ENCODE measurements at regions not wholly inside any gene's neighbourhood (a gene's known extent, or its start where the extent isn't known, plus 50 kb on each side); places are given as distances from the start of the nearest gene placed in this dataset.
"Not testable (repeated sequence)": the region's sequence is repeated elsewhere in the genome, so short reads cannot be mapped to it uniquely, and the experiment has no call there.

DNA sequence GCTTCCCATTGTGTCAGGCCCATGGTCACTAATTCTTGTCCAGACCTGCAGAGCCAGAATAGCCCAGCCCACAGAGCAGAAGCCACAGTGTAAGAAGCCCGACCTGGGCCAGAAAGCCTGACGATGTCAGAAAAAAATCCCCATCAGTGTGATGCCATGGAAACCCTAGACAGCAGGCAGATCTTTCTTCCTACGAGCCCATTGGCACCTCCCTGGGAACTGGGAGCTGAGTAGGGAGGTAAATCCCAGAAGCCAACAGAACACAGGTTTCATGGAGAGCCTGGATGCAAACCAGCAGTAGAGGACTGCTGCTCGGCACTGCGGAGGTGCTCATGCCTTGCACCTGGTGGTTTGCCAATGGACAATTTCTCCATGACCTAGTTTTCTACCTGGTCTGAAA, 82.2 kb upstream of the SLC22A16 start:
- no peak for DNase-seq

DNA sequence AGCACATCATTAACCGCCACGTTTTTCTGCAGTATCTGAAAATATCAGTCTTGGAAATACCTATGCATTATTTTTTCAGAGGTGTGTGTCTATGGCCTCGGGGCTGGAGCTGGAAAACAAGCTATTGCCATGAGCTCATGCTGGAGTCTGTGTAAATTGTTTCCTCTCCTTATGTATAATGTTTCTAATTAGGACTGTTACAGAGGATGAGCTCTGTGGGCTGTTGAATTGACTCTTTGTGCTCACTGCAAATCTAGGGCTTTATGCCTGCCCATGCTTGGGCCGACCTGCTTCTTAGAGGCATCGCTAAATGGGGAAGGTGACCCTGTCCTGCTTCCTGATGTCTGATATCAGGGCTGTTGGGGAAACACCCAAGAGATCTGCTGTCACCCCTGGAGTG, 80.8 kb upstream of the SLC22A16 start:
- DNase-seq: no peak

DNA sequence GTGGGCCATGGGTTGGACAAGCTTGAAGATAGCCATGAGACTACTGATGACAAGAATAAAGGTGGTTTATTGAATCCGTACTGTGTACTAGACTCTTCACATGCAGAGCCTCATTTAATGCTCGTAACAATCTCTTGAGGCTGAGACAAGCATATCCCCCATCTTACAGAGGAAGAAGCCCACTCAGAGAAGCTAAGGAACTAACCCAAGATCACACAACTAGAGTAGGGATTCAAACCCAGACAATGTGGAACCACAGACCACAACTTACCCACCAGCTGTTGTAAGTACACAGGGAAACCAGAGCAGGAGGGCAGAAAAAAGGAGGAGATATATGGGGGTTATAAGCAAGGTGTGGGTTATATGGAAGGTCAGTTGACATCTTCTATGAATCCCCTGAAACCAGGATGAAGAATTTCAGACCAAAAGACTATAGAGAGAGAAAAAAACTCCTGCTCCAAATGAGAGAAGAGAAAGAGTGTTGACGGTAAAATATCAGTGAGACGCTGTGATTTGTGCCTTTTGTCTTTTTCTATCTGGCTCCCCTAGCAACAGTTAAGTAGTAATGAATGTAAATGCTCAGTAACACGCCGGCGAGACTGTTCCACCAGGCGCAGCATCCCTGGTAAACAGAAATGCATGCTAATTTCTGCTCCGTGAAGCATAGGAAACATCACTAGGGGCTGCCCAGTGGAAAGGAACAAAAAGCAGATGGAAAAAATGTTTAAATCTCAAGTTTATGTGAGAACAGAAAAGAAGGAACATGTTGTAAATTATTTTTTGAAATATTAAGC, 80.1 kb upstream of the SLC22A16 start:
- DNase-seq: no peak

DNA sequence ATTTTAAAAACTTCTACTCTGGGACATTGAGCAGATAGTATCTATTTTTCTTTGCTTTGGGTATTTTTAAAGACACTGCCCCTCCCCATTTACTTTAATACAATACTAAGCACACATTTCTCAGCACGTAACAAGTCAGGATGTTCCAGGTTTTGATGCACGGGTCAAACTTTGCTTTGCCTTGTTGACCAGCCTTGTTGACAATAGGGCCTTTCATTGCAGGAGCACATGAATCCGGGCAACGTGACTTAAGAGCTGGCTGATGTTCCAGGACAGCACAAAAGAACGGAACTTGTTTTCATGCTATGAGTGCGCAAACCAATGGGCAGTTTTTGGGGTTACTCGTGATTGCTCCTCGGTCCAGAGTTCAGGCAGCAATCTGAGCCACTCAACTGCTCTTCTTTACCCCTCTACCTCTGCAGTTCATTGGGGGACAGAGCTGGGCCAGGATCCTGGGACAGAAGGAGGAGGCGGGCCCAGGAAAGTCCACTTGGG, 78.6 kb upstream of the SLC22A16 start:
- no peak for DNase-seq

DNA sequence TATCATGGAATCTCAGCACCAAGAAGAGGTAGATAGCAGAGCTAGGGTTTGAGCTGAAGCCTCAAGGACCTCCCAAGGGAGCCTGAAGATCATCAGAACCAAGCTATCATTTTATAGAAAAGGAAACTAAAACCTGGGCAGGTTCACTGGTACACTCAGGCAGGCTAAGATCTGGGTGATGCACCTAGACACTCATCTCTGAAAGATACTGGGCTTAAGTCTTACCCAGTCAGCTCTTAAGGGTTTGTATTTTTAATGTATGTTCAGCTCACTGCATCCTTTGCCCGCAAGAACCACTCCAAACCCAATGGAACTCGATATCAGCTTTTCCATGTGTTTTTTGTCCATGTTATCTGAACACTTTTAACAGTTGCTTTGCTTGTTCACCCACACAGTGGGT, 78.0 kb upstream of the SLC22A16 start:
- no peak for DNase-seq

DNA sequence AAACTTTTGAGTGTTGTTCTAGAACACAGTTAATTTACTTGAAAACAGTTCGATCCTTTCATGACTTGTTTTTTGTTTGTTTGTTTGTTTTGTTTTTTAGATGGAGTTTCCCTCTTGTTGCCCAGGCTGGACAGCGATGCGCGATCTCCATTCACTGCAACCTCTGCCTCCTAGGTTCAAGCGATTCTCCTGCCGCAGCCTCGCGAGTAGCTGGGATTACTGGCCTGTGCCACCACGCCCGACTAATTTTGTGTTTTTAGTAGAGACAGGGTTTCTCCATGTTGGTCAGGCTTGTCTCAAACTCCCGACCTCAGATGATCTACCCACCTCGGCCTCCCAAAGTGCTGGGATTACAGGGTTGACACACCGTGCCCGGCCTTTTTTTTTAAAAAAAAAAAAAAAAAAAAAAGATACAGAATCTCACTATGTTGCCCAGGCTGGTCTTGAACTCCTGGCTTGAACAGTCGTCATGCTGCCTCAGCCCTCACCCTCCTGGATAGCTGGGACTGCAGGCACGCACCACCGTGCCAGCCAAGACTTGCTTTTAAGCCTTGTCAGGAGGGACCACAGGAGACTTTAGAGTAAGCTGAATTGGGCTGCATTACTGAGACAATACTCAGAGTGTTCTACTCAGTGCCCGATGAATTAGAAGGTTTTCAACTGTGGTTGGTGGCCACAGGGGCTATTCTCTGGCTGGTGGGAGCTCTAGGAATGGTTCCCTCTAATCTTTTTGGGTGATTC, 76.7 kb upstream of the SLC22A16 start:
- DNase-seq: no peak

DNA sequence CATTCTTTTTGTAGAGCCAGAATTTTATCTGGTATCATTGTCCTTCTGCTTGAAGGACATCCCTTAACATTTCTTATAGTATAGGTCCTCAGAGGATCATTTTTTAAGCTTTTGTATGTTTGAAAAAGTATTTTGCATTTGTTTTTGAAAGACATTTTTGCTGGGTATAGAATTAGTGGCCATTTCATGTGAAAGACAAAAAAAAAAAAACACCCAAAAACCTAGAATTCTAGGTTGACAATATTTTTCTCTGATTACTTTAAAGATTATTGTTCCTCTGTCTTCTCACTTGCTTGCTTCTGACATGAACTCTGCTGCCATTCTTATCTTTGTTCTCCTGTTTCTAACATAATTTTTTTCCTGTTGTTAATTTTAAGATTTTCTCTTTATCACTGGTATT, 75.7 kb upstream of the SLC22A16 start:
- no peak for DNase-seq

DNA sequence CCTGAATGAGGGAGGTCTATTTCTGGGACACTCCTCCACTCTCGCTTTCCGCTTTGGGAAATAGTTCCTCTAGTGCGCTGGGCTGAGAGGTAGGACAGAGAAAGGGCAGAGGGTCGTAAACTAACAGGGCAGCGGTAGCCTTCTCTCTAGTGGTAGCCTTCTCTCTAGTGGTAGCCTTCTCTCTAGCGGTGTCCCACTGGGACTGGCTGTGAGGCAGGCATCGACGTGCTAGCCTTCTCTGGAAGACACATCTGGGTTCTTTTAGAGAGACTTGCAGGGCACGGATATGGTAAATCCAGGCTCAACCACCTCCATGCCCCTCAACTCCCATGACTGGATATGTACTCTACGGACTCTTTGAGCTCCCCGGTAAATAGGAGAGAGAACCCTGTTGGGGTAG, 74.7 kb upstream of the SLC22A16 start:
- DNase-seq: no peak

DNA sequence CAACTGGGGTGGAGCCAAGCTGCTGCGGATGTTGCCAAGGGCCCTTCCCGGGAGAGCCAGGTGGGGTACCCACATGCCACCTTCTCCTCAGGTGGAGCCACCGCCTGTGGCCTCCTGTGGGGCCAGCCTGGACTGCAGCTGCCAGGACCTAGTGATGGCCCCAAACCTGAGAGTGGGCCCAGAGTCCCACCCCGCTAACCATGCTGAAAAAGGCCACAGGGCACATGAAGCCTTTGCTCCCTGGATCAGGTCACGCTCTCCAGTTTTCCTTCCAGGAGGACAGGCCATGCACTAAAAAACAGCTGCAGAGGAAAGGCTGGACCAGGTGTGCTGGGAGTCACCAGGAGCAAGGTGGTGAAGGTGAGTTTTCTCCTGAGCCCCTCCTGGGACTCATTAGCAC, 73.9 kb upstream of the SLC22A16 start:
- no peak for DNase-seq

DNA sequence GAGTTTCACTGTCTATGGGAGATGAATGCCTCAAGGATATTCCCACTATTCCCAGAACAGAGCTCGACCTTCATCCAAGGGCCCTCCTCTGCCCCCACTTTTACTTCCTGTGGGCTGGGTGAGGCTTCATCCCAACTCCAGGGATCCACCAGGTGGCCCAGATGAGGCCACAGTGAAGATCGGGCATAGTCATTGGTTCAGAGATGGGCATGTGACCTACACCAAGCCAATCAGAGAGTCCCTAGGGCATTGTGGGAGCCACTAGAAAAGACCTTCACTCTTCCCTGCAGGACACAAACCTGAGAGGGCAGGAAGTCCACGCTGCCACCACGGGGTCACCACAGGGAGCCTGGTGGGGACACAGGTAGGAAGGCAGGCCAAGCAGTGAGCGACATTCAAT, 72.9 kb upstream of the SLC22A16 start:
- no peak for DNase-seq

DNA sequence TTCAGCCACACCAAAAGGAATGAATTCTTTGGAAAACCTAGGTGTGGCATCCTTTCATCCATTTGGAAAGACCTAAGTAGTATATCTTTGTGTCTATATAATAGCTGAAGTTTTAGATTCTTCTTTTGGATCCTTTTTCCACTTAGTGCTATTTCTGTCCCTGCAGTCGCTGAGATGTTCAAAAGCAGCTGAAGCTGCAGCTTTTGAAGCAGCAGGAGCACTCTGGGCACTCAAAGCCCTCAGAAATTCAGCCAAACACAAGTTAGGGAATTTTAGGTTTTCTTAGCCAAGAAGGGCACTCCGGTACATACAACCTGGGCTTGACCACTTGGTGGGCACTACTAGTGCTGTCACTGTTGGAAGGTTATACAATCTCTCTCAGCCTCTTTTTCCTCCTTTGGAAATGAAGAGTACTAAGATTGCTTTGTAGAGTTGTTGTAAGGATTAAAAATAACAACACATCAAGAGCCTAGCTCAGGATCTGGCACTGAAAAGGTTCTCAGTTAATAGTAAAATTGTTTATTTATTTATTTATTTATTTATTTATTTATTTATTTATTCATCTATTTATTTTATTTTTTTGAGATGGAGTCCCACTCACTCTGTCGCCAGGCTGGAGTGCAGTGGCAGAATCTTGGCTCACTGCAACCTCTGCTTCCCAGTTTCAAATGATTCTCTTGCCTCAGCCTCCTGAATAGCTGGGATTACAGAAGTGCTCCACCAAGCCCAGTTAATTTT, 71.9 kb upstream of the SLC22A16 start:
- DNase-seq: no peak

DNA sequence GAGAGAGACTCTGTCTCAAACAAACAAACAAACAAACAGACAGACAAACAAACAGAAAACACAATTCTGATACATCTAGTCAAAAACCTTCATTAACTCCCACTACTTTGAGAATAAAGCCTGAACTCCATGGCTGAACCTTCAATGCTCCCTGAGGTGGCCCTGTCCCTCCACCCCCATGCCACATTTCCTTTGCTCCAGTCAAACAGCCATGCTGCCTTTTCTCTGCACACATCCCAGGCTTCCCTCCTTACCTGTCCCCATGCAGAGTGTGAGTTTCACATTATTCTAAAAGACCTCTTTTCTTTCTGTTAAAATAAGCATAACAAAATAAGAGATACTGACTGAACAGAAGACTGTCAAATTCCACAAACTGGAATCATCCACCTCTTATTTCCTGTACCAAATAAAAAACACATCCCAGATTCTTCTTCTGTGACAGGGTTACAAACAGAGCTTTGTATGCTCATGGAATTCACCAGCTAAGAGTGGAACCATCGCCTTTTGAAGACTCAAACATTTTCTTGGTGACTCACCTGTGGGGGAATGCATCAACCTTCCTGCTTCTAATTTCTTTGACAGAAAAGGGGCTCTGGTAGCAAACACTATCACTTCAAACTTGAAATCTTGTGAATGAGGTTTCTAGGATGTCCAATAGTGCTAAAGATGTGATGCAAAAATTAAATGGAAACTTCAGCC, 71.0 kb upstream of the SLC22A16 start:
- DNase-seq: no peak

DNA sequence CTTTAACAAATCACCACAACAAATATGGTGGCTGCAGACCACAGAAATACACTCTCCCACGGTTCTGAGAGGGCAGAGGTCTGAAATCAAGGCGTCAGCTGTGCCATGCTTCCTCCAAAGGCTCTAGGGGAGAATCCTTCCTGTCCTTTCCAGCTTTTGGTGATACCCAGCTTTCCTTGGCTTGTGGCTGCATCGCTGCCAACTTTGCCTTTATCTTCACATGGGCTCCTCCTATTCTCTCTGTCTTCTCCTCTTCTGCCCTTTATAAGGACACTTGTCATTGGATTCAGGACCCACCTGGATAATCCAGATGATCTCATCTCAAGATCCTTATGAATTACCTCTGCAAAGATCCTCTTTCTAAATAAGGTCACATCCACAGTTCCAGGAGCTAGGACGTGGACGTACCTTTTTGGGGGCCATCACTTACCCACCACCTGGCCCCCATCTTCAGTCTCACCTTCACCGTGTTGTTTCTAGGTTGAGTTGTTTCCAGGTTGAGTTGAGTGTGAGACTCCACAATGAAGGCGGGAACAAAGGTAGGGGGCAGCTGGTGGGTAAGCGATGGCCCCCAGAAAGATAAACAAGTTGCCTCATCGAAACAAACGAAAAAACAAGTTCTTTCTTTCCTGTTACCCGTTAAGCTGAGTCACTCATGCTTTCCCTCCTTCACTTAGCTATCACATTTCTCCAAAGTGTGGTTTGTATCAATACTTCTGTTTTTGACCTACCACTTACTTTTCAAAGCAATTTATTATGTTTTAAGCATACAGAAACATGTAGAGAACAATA, 68.9 kb upstream of the SLC22A16 start:
- no peak for DNase-seq

DNA sequence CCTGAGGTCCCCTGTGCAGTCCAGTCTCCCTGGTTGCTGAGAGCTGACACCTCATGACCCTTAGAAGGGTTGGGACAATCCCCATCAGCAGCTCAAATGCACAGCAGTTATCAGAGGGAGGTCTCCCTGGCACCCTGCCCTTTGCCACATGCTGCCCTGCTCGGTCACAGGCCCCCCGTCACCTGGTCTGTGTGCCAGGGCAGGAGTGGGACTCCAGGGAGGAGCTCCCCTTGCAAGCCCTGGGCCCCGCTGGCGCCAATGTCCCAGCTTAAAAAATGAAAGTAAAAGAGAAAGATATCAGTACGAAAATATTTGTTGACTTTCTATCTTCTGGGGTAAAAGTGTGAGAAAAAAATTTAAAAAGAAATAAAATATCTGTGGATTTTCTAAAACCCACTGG, 68.1 kb upstream of the SLC22A16 start:
- DNase-seq: peak in 1 of 2 donors; percentile 19

DNA sequence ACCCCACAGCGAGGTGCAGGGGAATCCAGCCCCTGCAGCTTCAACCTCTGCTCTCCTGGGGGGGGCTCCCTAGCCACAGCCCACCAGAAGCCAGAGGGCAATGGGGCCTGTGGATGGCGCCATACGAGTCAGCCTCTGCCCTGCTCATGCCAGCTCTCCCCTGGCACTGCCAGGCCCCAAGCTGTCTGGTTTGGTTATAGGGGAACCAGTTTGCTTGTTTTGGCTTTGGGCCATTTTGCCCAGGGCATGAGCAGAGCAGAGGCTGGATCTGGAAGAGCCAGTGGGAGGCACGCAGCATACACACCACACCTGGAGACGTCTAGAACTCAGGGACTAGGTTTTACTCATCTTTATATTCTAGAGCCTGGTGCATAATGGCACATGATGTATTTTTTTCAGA, 66.7 kb upstream of the SLC22A16 start:
- DNase-seq: no peak

DNA sequence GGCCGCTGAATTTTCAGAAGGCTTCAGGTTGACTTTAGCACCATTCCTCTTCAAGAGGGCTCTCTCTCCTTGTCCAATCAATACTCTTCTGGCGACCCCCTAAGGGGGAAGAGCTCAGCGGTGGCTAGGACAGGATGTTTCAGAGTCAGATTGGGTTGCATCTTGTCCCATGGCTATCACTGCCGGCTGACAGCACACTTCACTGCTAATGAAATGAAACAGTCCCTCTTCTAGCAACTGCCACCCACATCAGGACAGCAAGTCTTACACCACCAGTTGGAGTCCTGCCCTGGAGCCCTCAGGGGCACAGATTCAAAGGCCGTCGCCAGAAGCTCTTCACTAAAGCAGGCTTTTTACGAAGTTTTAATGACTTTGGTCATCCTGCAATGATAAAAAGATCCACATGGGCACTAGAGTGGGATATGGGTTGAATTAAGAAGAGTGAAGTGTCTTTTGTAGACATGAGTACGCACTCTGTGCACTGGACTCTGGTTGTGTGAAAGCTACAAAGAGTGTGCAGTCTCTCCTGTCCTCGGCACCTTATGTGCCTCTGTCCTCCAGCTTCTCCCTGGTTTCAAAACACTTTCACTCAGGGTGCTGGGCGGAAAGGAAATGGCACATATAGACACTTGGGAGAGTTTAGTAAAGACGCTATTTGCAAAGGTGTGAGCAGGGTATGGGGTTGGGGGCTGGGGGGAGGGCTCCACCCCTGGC, 66.1 kb upstream of the SLC22A16 start:
- no peak for DNase-seq

DNA sequence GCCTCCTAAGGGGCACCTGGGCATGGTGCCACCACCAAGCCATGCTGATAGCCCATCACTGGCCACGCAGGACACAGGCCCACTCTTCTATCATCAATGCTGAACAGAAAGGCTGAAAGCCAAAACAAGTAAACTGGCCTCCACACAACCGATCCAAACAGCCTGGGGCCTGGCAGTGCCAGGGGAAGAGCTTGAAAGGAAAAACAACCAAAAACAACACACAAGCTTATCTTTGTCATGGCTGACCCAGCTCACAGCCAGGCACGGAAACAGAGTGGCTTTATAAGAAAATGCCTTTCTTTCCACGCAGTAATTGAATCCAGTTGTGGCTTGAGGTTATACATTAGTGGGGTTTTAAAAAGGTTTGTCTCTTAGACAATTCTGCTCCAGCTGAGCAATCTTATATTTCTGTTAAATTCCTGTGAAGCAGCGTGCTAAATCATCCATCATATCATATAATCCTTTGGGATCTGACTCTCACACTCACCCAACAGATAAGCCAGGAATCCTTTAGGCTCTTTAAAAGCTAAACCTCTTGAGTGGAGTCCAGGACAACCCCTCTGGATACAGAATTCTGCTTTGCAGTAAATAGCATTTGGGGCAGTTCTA, 65.4 kb upstream of the SLC22A16 start:
- no peak for DNase-seq

DNA sequence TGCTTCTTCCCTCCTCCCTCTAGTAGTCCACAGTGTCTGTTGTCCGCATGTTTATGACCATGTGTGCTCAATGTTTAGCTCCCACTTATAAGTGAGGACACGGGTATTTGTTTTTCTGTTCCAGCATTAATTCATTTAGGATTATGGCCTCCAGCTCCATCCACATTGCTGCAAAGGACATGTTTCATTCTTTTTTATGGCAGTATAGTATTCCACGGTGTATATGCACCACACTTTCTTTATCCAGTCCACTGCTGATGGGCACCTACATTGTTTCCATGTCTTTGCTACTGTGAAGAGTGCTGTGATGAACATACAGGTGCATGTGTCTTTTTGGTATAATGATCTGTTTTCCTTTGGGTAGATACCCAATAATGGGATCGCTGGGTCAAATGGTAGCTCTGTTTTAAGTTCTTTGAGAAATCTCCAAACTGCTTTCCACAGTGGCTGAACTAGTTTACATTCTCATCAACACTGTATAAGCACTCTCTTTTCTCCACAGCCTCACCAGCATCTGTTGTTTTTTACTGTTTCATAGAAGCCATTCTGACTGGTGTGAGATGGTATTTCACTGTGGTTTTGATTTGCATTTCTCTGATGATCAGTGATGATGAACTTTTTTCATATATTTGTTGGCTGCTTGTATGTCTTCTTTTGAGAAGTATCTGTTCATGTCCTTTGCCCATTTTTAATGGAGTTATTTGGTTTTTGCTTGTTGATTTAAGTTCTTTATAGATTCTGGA, 63.0 kb upstream of the SLC22A16 start:
- DNase-seq: not testable (repeated sequence)

DNA sequence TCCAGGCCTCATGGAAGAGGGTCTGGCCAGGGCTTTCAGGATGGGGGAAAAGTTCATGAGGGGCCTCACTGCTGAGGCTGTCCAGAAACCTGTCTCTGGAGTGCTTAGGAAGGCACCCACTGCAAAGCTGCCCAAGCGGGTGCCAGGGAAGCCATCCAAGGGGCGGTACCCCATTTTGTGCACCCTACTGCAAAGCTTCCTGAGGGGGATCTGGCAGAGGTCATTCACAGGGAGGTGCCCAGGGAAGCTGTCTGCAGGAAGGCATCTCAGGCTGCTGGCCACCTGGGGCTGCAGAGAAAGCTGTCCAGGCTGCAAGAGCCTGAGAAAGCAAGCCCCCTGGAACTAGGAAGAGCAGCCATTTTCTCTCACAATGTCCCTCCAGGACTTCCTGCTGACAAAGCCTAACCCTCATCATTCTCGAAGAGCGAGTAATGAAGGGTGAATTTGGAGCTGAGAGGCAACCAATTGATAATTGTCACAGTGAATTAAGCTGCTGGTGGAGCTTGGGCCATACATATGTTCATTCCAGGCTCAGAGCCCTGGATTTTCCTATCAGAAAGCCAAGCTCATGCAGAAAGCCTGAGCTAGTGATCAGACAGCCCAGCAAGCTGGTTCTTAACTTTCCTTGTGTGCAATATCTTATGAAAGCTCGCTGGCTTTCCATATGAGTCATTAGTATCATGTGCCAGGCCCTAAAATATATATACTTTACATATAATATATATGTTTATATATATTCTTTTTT, 62.2 kb upstream of the SLC22A16 start:
- DNase-seq: no peak

Data from CD4-positive, alpha-beta T cell treated with Interferon alpha-2 for 1 hour (primary cell).